GM23248 (cell line): ENCODE measurements at regions not wholly inside any gene's neighbourhood (a gene's known extent, or its start where the extent isn't known, plus 50 kb on each side); places are given as distances from the start of the nearest gene placed in this dataset.

Experiments
- EZH2 ChIP-seq: fragments of 200-600 bp; sonication (generic); IDR thresholded peaks from 2 replicates; pipeline ENCODE4 v1.6.1; 2018; ENCODE audit warnings: antibody characterized with exemption, mild to moderate bottlenecking; ENCODE audit not compliant: insufficient read depth, poor library complexity, severe bottlenecking
- EZH2phosphoT487 ChIP-seq: fragments of 200-600 bp; sonication (generic); IDR thresholded peaks from 2 replicates; pipeline ENCODE4 v1.6.1; 2018; ENCODE audit warnings: antibody characterized with exemption, moderate library complexity, mild to moderate bottlenecking, low read depth; ENCODE audit not compliant: insufficient read depth

GRCh38 chr11:69942333-69942820 lies 123.2 kb upstream of the FGF3 start:
- TF ChIP-seq EZH2phosphoT487, result no peak
- no peak for TF ChIP-seq EZH2
